ENCODE measurements at regions not wholly inside any gene's neighbourhood (a gene's known extent, or its start where the extent isn't known, plus 50 kb on each side); places are given as distances from the start of the nearest gene placed in this dataset.

DNA sequence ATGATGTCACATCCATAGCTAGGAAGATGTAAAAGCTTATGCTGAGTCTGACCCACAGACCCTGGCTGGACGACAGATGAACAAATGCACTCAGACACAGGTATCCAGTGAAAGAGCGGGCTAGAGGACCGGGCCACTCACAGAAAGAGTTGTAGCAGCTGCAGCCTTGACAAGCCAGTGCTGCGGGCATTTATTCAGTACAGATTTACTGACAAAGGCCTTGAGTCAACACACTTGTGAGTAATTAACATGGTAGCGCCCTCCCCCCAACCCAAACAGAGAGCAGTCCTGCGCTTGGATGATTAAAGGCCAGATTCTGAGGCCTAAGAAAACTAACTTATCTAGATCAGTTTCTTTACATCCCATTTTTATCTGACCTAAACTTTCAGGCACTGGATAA, 244.6 kb downstream of the SPANXN4 start:
- TF ChIP-seq, protein P1, sequence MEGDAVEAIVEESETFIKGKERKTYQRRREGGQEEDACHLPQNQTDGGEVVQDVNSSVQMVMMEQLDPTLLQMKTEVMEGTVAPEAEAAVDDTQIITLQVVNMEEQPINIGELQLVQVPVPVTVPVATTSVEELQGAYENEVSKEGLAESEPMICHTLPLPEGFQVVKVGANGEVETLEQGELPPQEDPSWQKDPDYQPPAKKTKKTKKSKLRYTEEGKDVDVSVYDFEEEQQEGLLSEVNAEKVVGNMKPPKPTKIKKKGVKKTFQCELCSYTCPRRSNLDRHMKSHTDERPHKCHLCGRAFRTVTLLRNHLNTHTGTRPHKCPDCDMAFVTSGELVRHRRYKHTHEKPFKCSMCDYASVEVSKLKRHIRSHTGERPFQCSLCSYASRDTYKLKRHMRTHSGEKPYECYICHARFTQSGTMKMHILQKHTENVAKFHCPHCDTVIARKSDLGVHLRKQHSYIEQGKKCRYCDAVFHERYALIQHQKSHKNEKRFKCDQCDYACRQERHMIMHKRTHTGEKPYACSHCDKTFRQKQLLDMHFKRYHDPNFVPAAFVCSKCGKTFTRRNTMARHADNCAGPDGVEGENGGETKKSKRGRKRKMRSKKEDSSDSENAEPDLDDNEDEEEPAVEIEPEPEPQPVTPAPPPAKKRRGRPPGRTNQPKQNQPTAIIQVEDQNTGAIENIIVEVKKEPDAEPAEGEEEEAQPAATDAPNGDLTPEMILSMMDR (IDR thresholded peaks at IDR 0.05; ENCODE audit: insufficient read depth, low read length), result no peak
- no peak for TF ChIP-seq POLR2AphosphoS5 (IDR thresholded peaks at IDR 0.05; ENCODE audit: low read depth)
